Rectal smooth muscle tissue (tissue), 1 donor: ENCODE measurements at regions not wholly inside any gene's neighbourhood (a gene's known extent, or its start where the extent isn't known, plus 50 kb on each side); places are given as distances from the start of the nearest gene placed in this dataset.

Experiments used
- H3K27ac ChIP-seq: one replicate; pipeline ENCODE4 v1.7.0; 2013; ENCODE audit warnings: low read depth, low read length, inconsistent platforms
- H3K27me3 ChIP-seq: one replicate; pipeline ENCODE4 v1.7.0; 2013; ENCODE audit warnings: low read length; ENCODE audit not compliant: control insufficient read depth, insufficient read depth
- H3K36me3 ChIP-seq: one replicate; pipeline ENCODE4 v1.7.0; 2013; ENCODE audit warnings: low read length; ENCODE audit not compliant: control insufficient read depth, insufficient read depth
- H3K4me1 ChIP-seq: one replicate; pipeline ENCODE4 v1.7.0; 2013; ENCODE audit warnings: low read length; ENCODE audit not compliant: control insufficient read depth, insufficient read depth
- H3K4me3 ChIP-seq: one replicate; pipeline ENCODE4 v1.7.0; 2013; ENCODE audit warnings: low read length
- H3K9ac ChIP-seq: one replicate; pipeline ENCODE4 v1.7.0; 2013; ENCODE audit warnings: low read length

DNA sequence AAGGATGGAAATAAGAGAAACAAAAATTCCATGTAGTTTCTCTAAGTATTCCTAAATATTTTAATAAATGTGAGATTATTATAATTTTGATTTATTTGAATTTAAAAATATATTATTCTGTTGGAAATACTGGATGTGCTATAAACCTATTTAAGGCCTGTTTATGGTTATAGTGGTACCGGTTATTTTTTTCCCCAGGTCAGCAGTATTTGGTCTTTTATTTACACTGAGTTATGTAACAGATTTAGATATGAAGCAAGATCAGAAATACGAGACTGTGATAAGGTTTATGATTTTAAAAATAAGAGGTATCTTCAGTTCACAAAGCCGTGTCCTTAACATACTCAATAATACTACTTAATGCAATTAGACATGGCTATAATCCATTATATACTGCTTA, 634.3 kb upstream of the POU3F2 start:
- no peak overlapping the region for H3K27ac ChIP-seq
- H3K4me3 ChIP-seq, result no peak overlapping the region
- H3K4me1 ChIP-seq, result no peaks in the 10 kb centered on the region
- no peaks in the 10 kb centered on the region for H3K27me3 ChIP-seq
- H3K9ac ChIP-seq, result no peak overlapping the region
- no peaks in the 10 kb centered on the region for H3K36me3 ChIP-seq

DNA sequence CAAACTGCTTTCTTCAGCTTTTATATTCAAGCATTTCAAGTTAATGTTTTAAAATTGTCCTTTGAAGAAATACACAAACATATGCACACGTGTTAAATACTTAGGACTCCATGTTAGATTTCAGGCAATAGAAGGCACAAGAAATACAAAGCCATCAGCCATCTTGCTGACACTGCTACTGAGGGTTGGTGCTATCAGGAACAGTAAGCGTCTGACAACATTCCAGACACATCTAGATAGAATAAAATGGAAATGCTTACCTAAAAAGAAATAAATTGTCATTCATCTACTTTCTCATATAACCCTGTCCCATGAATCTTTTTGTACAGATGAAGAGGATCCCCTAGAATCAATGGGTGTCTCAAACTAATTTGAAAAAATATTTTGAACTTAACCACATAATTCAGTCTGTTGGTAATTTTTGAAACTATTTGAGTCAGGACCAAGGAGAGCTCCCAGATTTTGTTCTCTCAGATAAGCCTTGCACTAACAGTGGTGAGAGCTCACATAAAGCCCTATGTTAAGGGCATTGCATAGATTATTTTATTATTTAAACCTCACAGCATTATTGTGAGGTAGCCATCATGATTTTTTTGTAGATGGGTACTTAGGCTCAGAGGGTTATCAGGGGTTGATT, 631.1 kb upstream of the POU3F2 start:
- no peak overlapping the region for H3K27ac ChIP-seq
- H3K4me3 ChIP-seq, result no peak overlapping the region
- H3K36me3 ChIP-seq, result no peaks in the 10 kb centered on the region
- no peaks in the 10 kb centered on the region for H3K4me1 ChIP-seq
- no peak overlapping the region for H3K9ac ChIP-seq
- H3K27me3 ChIP-seq, result no peaks in the 10 kb centered on the region

- no peaks in the 10 kb centered on the region for H3K4me1 ChIP-seq
- no peak overlapping the region for H3K4me3 ChIP-seq
- no peaks in the 10 kb centered on the region for H3K27me3 ChIP-seq
- no peak overlapping the region for H3K9ac ChIP-seq
- H3K27ac ChIP-seq, result no peak overlapping the region
- H3K36me3 ChIP-seq, result no peaks in the 10 kb centered on the region
These were observed 621.9 kb upstream of the POU3F2 start for GRCh38 chr6:98212468-98212867.

DNA sequence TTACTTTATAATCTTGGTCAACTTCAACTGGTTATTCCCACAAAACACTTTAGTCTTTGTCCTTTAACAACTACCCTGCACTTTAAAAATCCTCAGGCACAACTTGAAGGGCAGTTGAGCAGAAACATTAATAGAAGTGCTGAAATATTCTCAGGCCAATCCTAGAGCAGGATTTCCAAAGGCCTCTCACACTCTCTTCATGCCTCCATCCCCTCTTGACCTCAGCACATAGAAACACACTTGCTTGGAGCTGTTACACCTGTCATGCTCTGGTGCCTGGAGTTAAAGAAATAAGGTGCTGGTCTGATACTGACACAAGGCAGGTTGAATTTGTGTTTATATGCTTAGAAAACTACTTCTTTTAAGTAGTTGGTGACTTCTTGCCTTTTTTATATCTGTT, 618.8 kb upstream of the POU3F2 start:
- Histone ChIP-seq H3K36me3 (no peaks in the 10 kb centered on the region), H3K27ac (no peak overlapping the region), H3K4me1 (no peaks in the 10 kb centered on the region), H3K9ac (no peak overlapping the region), H3K4me3 (no peak overlapping the region), H3K27me3 (no peaks in the 10 kb centered on the region)

DNA sequence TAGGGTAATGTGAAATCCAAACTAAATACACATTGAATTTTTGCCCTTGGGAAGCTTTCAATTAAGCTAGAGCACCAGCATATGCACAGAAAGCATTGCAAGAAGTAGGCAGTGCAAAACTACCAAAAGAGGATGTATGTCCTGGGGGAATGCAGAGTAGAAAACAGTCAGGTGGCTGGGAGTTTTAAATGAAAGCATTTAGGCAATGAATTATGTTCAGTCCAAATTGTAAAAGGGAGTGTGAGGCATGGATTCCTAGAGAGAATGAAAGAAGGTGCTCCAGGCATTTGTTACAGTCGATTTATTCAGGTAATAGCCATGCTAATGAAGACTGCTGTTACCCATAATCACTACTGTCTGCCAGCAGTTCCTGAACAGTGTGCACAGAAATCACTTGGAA, 604.1 kb upstream of the POU3F2 start:
- no peaks in the 10 kb centered on the region for H3K4me1 ChIP-seq
- no peak overlapping the region for H3K4me3 ChIP-seq
- no peak overlapping the region for H3K9ac ChIP-seq
- H3K36me3 ChIP-seq, result no peaks in the 10 kb centered on the region
- H3K27me3 ChIP-seq, result no peaks in the 10 kb centered on the region
- no peak overlapping the region for H3K27ac ChIP-seq

DNA sequence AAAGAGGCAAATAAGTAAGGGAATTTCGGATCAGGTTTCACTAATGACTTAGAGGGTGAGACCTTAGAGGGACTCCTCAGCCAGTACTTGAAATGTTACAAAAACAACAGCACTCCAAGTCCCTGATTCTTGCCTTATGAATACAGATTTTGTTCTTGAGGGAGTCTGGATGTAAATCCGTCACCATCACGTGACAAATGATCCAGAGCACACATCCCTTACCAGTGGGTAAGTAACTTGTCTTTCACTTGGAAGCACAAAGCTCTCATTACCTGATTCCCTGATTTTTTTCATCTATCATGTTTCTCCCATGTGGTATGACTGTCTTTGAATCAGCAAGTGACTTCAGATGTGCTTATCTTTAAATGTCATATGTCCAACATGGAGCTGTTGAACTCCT, 595.3 kb upstream of the POU3F2 start:
- H3K27me3 ChIP-seq, result no peaks in the 10 kb centered on the region
- H3K27ac ChIP-seq, result no peak overlapping the region
- no peak overlapping the region for H3K4me3 ChIP-seq
- H3K4me1 ChIP-seq, result no peaks in the 10 kb centered on the region
- no peaks in the 10 kb centered on the region for H3K36me3 ChIP-seq
- H3K9ac ChIP-seq, result no peak overlapping the region

GRCh38 chr6:98241630-98242029, 592.7 kb upstream of the POU3F2 start:
- Histone ChIP-seq H3K36me3 (no peaks in the 10 kb centered on the region), H3K27ac (no peak overlapping the region), H3K4me1 (no peaks in the 10 kb centered on the region), H3K27me3 (no peaks in the 10 kb centered on the region), H3K9ac (no peak overlapping the region), H3K4me3 (no peak overlapping the region)

DNA sequence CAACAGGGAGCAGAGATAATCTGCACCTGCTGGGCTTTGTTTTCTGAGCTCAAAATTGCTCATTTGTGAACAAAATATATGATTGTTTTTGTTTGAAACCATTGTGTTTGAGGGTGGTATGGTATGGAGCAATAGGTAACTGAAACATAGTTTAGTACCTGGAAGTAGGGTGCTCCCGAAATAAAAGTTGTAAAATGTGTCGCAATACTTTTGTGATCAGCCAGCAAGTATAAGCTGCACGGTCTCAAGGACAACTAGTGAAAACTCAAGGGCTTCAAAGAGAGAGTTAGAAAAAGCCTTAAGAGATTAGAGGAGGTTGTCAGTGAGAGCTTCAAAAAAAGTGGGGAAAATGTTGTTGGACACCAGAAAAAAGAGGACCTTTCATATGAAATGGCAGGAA, 579.8 kb upstream of the POU3F2 start:
- Histone ChIP-seq H3K4me3 (no peak overlapping the region), H3K27ac (no peak overlapping the region), H3K9ac (no peak overlapping the region), H3K36me3 (no peaks in the 10 kb centered on the region), H3K27me3 (no peaks in the 10 kb centered on the region), H3K4me1 (no peaks in the 10 kb centered on the region)

DNA sequence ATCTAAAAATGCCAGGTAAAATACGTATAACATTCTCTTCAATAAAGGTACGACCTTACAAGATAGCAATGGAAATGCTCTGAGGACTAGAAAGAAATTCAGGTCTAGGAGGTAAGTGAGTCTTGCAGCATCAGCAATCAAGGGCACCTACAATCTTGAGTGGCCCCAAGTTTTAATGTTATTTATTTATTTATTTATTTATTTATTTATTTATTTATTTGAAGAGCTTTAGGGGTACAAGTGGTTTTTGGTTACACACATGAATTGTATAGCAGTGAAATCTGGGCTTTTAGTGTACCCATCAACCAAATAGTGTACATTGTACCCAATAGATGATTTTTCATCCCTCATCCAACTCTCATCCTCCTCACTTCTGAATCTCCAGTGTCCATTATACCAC, 574.0 kb upstream of the POU3F2 start:
- Histone ChIP-seq H3K4me1 (no peaks in the 10 kb centered on the region), H3K27me3 (no peaks in the 10 kb centered on the region)

GRCh38 chr6:98272060-98272459, 562.3 kb upstream of the POU3F2 start:
- H3K4me1 ChIP-seq, result no peaks in the 10 kb centered on the region
- no peaks in the 10 kb centered on the region for H3K36me3 ChIP-seq
- H3K9ac ChIP-seq, result no peak overlapping the region
- H3K27me3 ChIP-seq, result no peaks in the 10 kb centered on the region
- H3K4me3 ChIP-seq, result no peak overlapping the region
- no peak overlapping the region for H3K27ac ChIP-seq

More for the DNA sequence above, 574.0 kb upstream of the POU3F2 start:
- H3K9ac ChIP-seq, result no peak overlapping the region
- H3K4me3 ChIP-seq, result no peak overlapping the region
- no peak overlapping the region for H3K27ac ChIP-seq
- H3K36me3 ChIP-seq, result no peaks in the 10 kb centered on the region

DNA sequence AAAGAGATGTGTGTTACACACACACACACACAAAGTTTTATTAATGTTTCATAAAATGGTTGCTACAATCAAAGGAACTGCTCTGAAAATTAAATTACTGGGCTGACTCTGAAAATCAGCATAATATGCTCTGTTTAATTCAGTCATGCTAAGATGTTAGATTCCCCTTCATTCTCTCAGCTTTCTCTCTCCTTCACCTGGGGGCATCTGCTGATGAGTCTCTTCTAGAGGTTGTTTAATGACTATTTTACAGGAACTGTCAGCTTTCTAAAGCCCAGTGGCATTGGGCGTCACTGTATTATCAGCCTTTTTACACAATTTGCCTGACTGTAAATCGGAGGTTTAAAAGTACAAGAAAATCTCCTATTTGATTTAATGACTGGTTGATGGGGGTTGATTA, 559.7 kb upstream of the POU3F2 start:
- no peak overlapping the region for H3K27ac ChIP-seq
- no peaks in the 10 kb centered on the region for H3K36me3 ChIP-seq
- H3K9ac ChIP-seq, result no peak overlapping the region
- H3K4me3 ChIP-seq, result no peak overlapping the region
- no peaks in the 10 kb centered on the region for H3K27me3 ChIP-seq
- no peaks in the 10 kb centered on the region for H3K4me1 ChIP-seq

DNA sequence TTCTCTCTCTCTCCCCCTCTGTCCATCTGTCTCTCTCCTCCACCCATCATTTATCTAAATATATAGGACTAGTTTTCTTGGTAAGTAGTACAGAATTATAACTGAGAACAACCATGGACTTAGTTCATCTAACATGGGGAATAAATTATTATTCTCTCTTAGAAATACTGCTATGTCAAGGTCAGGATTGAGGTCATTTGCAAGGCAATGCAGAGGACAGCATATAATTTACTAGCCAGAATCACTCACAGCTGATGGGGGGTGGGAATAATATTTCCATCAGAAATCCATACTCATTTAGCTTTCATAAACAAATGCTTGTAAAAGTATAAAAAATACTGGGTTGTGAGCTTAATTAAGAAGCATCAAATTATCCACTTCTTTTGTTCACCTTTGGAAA, 553.9 kb upstream of the POU3F2 start:
- Histone ChIP-seq H3K36me3 (no peaks in the 10 kb centered on the region), H3K9ac (no peak overlapping the region), H3K27ac (no peak overlapping the region), H3K27me3 (no peaks in the 10 kb centered on the region), H3K4me1 (no peaks in the 10 kb centered on the region), H3K4me3 (no peak overlapping the region)

GRCh38 chr6:98286620-98287019, 547.8 kb upstream of the POU3F2 start:
- Histone ChIP-seq H3K9ac (no peak overlapping the region), H3K27me3 (no peaks in the 10 kb centered on the region), H3K4me3 (no peak overlapping the region), H3K36me3 (no peaks in the 10 kb centered on the region), H3K27ac (no peak overlapping the region), H3K4me1 (no peaks in the 10 kb centered on the region)
